Ramos (cell line): ENCODE measurements at regions not wholly inside any gene's neighbourhood (a gene's known extent, or its start where the extent isn't known, plus 50 kb on each side); places are given as distances from the start of the nearest gene placed in this dataset.

Experiments used
- in situ Hi-C: fragments of 300-500 bp; cut with MboI; formaldehyde crosslinking; loops from one replicate; pipeline ENCODE4 v1.14.3; 2022; ENCODE audit warnings: low sequenced_read_pairs; ENCODE audit not compliant: unreplicated experiment

DNA sequence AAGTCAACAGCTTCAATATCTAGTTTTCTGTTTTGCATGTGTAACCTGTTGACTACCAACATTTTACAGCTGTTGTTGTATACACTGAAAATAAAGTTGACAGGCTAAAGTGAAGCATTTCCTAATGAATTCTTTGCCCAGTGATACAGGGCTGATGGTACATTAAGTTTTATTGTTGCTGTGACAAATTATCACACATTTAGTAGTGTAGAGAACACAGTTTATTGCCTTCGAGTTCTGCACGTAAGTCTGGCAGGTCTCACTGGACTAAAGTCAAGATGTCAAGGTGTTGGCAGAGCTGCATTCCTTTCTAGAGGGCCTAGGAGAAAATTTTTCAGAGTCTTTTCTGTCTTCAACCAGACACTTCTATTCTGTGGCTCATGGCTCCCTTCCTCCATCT is 184.2 kb downstream of the SLITRK6 start:
- in situ Hi-C loops = no loop called here

DNA sequence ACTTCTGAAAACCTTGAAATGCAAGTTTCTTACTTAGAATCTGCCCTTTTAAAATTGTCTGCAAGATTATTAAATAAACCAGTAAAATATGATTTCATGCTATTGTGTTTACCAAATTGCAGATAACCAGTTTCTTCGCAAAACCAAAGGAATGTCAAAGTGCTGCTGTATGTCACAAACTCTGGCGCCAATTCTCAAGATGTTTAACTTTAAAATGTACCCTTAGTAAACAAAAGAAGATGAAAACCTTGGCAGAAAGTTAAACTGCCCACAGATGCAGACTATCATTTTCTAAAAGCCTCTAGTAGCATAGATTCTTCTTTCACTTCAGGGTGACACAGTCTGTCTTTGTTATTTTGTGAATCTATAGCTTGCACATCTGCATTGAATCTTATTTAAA is 189.2 kb downstream of the SLITRK6 start:
- in situ Hi-C loops = no loop called here

DNA sequence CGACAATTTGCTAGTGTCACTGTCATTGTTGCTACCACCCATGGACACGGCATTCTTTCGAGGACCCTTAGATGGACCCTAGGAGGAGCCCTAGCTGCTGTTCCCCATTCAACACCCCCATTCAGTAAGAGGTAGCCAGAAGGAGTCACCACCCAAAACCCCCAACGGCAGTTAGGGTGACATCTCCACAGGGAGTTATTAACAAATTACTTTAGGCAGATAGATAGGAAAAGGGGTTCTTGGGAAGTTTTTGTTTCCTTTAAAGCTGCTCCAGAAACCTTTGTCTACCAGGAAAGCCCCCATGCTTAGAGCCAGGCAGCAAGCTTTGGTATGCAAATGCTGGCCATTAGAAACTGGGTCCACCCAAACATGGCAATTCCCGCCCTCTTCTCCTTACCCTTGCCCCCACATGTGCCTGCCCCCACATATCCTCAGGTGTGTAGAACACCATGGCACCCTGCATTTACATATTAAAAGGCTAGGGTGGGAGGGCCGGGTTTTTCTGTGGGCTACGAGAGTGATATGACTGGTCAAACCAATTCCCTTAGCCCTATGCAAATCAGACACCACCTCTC is 190.9 kb downstream of the SLITRK6 start:
- in situ Hi-C loops = no loop called here

DNA sequence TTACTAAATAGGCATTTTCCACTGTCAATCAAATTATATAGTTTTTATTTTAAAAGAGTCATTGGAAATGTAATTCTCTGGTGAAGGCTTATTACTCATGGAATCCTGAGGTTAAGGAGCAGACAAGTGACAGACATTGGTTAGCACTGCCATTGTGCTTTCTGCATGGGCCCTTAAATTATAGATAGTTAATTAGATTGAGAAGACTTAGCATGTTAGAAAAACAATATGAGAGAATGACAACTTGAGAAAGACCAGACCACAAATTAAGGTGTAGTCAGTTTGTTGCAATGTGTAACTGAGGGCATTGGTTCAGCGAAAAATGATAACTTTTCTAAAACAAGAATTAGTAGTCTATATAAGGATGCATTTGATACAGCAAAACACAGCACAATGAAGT is 195.5 kb downstream of the SLITRK6 start:
- in situ Hi-C loops = no loop called here

DNA sequence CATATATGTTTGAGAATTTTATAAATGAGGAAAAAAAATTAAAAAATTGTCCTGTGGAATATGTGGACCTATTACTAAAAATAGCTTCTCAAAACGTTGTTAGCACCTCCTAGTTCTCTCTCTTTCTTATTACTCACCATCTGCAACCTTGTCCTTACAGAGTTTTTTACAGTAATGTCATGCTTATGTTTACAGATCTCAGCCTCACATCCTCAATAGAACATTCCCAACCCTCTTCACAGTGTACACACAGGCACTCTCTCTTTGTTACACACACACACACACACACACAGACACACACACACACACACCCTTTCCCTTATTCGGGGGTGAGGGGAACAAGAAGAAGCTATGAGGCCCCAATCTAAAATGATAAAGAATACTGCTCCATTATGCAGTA is 197.7 kb downstream of the SLITRK6 start:
- in situ Hi-C loops = no loop called here

DNA sequence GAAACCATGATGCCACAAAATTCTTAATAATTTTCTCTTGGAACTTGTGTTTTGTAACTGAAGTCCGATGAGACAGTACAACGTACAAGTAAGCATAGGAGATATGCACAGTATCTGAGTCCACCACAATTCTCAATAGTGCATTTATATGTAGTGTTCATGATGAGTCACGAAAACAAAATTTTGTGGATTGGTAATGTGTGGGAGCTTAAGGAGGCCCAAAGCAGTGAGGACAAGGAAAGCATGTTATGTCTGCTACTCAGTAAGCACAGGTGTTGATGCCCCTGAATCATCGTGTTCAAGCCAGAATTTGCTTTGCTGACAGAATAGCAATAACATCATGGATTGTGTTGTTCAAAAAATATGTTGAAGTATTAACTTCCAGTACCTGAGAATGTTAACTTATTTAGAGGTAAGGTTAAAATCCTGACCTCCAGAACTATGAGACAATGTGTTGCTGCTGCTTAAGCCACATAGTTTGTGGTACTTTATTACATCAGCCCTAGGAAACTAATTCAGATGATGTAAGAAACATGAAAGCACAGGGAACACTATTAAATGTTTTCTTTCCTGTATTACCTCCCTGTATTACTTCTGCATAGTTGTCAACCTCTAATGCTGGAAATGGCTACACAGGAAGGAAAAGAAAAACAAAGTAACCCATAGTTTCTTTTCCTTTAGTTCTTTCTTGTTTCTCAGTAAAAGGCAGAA is 201.3 kb downstream of the SLITRK6 start:
- in situ Hi-C loops = no loop called here

DNA sequence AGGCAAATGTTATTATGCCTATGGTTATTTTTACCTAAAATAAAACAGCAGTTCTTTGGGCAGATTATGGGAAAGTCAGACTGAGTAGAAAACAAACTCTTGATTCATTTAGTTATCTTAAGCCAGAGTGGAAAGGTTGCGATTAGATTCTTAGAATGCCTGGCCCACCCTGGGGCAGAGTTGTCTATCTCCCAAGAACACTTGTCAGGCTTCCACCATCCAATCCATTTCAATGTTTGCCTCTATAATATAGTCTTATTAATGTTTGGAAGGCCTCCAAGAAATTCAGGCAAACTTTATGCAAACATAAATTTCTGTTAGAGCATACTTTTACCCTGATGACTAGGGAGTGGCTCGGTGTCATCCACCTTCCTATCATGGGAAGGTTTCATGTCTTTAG is 207.0 kb downstream of the SLITRK6 start:
- in situ Hi-C loops = no loop called here

DNA sequence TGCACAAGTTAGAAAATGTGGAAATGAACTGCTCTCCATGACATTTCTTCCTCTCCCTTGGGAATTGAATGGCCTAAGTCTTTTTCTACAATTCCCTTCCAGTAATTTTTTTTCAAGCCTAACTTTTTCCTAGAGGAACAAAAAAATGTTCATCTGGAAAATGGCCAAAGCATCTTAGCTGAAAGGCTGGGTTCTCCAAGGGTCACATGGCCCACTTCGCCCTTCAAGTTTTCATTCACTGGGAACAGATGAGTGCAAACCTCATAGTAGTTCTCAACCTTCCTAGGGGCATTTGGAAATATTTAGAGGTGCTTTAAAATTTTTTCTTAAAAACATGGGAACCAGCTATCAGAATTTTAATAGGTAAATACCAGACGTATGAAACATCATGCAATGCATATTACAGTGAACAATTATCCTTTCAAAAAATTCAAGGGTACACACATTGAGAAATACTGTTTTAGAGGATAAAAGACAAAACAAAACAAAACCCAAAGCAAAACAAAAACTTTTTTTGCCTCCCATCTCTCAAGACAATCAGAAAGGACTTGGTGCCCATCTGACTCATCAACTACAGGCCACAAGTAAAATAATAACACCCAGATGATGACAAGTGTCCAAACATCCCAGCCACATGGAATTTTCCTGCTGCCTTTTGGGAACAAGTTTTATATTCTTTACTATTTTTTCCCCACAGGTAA is 208.8 kb downstream of the SLITRK6 start:
- in situ Hi-C loops = no loop called here

DNA sequence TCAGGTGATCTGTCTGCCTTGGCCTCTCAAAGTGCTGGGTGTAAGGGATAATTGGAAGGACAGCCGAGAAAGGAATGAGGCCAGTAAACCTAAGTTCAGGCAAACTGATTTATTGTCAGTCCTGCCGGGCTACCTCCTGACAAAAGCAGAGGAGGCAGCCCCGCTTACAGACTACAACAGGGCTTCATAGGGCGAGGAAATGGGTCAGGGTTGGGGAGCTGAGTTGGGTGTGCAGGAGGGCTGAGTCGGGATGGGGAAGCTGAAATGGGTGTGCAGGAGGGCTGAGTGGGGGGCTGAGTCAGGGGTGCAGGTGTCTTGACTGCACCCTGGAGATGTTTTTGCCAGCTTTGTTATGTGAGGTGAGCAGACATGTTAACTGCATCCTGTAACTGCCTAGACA is 210.2 kb downstream of the SLITRK6 start:
- in situ Hi-C loops = no loop called here

DNA sequence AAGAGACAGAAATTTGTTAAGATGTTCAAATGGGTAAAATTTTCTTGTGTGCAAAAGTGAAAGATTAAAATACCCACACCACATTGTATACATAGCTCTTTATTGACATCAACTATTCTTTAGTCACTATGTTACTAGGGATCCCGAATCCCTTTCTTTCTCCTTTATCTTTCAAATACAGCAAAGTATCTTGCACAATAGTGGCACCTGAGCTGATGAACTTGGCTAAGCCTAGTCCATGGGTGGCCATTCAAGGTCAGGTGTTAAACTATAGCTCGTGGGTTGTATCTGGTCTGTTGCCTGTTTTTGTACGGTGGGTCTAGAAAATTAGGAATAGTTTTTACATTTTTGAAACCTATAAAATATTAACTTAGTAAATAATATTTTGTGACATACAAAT is 210.9 kb downstream of the SLITRK6 start:
- in situ Hi-C loops = no loop called here

DNA sequence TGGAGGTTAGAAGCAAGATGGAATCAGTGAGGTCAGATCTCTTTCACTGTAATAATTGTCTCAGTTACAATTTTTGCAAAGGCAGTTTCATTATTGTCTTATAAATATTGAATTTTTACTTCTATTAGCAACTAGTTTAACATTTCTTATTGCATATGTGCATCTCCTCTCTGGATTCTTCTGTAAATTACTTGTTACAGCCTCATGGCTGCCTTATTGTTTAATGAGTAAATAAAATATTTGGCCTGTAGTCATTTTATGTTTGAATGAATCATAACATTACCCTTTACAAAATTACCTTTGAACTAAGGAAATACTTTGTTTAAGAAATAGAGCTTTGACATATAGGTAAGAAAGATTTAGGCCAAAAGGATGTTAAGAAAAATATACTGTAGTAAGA is 212.4 kb downstream of the SLITRK6 start:
- in situ Hi-C loops = no loop called here

DNA sequence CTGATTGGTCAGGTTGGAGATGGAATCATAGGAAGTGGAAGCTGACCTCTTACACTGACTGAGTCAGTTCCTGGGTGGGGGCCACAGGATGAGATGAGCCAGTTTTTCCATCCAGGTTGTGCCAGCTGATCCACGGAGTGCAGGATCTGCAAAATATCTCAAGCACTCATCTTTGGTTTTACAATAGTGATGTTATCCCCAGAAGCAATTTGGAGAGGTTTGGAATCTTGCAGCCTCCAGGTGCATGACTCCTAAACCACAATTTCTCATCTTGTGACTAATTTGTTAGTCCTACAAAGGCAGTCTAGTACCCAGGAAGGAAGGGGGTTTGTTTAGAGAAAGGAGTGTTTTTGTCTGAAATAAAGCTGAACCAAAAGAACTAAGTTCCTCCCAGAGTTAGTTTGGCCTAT is 212.8 kb downstream of the SLITRK6 start:
- in situ Hi-C loops = no loop called here

DNA sequence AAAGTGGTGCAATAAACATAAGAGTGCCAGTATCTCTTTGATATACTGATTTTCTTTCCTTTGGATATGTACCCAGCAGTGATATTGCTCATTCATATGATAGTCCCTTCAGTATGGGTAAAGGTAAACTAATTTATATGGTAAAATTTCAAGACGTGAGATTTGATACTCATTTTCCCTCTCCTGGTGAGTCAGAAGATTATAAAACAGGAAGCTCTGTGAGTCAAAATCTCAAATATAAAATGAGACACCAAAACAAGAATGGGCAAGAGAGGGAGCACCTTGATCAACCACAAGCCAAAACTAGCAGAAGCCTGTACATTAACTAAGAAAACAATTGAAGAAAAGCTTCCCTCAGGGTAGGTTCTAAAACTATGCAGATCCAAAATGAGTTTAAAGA is 216.3 kb downstream of the SLITRK6 start:
- in situ Hi-C loops = no loop called here

DNA sequence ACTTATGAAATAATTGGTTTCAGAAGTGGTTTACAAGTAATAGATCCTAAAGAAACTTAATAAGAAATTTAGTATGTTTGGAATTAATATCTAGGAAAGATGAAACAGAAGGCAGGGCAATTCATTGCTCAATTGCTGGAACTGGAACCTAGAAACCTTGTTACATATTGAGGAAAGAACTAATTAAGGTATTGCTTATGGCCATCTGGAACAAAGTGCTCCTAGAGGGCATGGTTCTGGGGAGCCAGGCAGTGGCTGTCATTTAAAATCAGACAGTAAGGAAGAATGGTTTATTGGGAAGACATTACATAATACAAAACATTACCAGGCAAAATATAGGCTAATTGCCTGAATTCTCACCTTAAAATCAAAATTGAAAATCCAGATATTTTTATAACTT is 224.1 kb downstream of the SLITRK6 start:
- in situ Hi-C loops = no loop called here

DNA sequence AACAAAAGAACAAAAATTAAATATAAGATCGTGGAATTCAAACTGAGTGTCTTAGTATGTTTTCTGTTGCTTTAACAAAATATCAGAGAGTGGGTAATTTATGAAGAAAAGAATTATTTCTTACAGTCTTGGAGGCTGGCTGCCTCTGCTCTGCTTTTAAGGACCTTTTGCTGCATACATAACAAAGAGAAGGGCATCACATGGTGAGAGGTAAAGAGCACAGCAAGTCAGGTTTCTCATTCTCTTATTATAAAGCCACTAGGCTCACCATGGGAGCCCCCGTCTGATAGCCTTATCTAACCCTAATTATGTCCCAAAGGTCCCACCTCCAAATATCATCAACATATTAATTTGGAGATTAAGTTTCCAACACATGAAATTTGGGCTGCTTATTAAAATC is 231.3 kb downstream of the SLITRK6 start:
- in situ Hi-C loops = no loop called here

DNA sequence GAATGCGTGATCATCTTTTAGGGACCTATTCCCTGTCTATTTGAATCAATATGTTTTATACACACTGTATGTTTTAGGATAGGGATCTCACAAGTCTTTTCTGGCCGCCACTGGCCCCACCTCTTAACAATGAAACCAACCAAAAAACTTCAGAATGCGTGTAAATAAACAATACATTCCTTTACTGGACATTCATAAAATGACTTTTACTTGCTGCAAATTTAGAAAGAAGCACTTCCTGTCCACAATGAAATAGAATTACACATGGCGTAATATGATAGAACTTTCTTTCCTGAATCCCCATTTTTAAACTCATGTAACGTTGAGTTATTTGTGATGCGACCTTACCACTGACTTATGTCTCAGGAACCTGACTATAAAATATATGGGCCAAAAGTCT is 233.6 kb downstream of the SLITRK6 start:
- in situ Hi-C loops = no loop called here

DNA sequence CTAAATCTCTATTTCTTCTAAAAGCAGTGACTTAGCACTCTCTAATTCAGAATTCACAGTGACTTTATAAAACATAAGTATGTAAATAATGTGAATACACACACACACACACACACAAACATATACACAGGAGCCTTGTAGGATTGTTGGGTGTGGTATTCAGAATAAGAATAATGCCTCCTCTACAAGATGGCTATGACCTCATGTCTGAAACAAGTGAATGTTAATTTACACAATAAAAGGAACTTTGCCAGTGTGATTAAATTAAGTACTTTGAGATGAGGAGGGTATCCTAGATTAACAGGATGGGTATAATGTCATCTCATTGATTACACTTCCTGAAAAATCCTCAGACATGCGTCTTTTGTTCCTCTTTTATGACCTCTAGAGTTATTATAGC is 234.6 kb downstream of the SLITRK6 start:
- in situ Hi-C loops = no loop called here

DNA sequence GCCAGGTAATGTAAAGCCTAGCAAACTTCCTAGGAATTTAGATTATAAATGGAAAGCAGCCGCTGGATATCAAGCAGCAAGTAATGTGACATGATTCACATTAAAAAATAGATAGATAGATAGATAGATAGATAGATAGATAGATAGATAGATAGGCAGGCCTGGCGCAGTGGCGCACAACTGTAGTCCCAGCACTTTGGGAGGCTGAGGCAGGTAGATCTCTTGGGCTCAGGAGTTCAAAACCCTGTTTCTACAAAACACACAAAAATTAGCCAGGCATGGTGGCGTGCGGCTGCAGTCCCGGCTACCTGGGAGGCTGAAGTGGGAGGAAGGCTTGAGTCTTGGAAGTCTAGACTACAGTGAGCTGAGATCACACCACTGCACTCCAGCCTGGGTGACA is 236.9 kb downstream of the SLITRK6 start:
- in situ Hi-C loops = no loop called here

DNA sequence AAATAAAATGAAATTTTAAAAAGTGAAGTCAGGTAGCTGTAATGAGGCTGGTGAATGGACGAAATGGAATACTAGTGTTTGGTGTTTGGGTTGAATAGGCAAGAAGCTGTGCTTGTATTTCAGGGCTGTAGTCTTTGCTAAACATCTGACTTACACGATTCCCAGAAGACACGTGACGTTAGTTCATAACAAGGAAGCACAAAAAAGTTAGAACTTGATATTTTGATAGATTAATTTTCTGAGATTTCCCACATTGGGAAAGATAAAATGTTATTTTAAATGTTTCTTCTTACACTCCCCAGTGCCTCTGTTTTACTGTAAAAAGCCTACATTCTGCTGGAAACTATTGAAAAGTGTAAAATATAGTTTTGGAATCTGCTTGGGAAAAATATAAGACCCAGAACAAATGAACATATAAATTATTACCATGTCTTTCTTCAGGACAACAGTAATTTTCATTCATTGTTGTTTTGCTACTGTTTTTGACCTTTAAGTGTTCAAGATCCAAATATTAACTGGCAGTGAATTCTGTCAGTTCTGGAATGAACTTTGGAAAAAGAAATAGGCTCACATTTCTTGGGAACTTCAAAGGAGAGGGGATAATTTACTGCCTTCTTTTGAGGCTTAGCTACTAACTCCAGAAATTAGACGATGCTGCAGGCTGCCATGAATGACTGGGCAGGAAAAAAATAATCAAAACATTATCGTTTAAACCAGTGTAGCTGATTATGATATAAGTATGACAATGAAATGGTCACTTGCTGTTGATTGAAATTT is 241.3 kb downstream of the SLITRK6 start:
- in situ Hi-C loops = no loop called here

DNA sequence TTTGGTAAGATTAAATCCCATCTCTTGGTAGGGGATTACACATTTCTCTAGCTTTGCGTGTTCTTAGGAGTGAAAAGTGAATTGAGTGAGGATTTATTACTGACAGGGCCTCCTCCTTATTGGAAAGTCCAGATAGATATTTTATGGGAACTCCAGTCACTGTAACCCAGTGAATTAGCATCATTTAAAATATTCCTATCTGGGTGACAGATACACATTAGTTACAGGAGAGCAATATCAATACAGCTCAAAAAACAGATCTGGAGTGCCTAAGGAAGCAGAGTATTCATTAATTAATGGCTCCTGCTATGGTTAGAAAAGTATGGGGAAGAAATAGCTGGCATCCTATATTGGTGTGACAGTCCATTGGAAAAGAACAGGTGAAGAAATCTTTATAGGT is 248.2 kb downstream of the SLITRK6 start:
- in situ Hi-C loops = no loop called here

DNA sequence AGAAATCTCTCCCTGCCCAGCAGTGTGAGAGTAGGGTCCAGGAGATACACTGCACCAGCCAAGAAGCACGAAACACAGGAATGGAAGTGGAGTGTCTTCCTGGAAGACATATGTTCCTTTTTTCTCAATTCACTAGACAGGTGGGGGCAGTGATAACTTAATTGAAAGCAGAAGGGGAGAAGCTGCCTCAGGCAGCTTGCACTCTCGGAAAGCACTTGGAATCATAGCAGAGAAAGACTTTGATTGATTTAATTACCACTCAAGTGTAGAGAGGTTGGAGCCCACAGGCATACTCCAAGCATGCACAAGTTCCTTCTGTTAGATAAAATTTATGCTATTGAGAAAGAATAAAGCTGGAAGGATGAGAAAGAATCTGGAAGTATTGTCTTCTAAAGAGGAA is 249.4 kb downstream of the SLITRK6 start:
- in situ Hi-C loops = no loop called here
